Trophoblast cell (in vitro differentiated cells and primary cell): ENCODE measurements at regions not wholly inside any gene's neighbourhood (a gene's known extent, or its start where the extent isn't known, plus 50 kb on each side); places are given as distances from the start of the nearest gene placed in this dataset.

ENCODE experiments used
- DNase-seq, 2 donors: peaks; one replicate each; pipeline ENCODE4 v3.0.0-alpha.2; 2016
- H2AFZ ChIP-seq: 2 replicates; pipeline ENCODE4 v1.6.1; 2013; ENCODE audit warnings: low read length, moderate library complexity, mild to moderate bottlenecking; ENCODE audit not compliant: insufficient read depth, poor library complexity
- H2AK5ac ChIP-seq: 2 replicates; pipeline ENCODE4 v1.6.1; 2013; ENCODE audit warnings: mild to moderate bottlenecking, low read length
- H2BK120ac ChIP-seq: 2 replicates; pipeline ENCODE4 v1.6.1; 2013; ENCODE audit warnings: low read length, mild to moderate bottlenecking, moderate library complexity; ENCODE audit not compliant: insufficient read depth, poor library complexity
- H2BK12ac ChIP-seq: 2 replicates; pipeline ENCODE4 v1.6.1; 2013; ENCODE audit warnings: mild to moderate bottlenecking, low read length, moderate library complexity
- H2BK5ac ChIP-seq: 2 replicates; pipeline ENCODE4 v1.6.1; 2013; ENCODE audit warnings: low read length, low read depth, moderate library complexity, mild to moderate bottlenecking; ENCODE audit not compliant: poor library complexity
- H3K14ac ChIP-seq: 2 replicates; pipeline ENCODE4 v1.6.1; 2013; ENCODE audit warnings: mild to moderate bottlenecking, low read length
- H3K18ac ChIP-seq: 2 replicates; pipeline ENCODE4 v1.6.1; 2013; ENCODE audit warnings: mild to moderate bottlenecking, low read length
- H3K23ac ChIP-seq: 2 replicates; pipeline ENCODE4 v1.6.1; 2013; ENCODE audit warnings: low read length
- H3K27ac ChIP-seq: 2 replicates; pipeline ENCODE4 v1.5.1; 2013; ENCODE audit warnings: low read depth, mild to moderate bottlenecking, inconsistent platforms, low read length, moderate library complexity
- H3K27me3 ChIP-seq: 2 replicates; pipeline ENCODE4 v1.6.1; 2013; ENCODE audit warnings: inconsistent platforms, mild to moderate bottlenecking, low read length, moderate library complexity; ENCODE audit not compliant: insufficient read depth
- H3K36me3 ChIP-seq, 2 experiments: 1 replicate in 1 of 2; 2 replicates in 1 of 2; pipeline ENCODE4 v1.6.1; 2013; ENCODE audit warnings: low read length in 2 of 2, mild to moderate bottlenecking in 2 of 2, moderate library complexity in 1 of 2; ENCODE audit not compliant: insufficient read depth in 2 of 2, control insufficient read depth in 1 of 2
- H3K4ac ChIP-seq: 2 replicates; pipeline ENCODE4 v1.6.1; 2013; ENCODE audit warnings: low read depth, mild to moderate bottlenecking, low read length, moderate library complexity
- H3K4me1 ChIP-seq, 2 experiments: 1 replicate in 1 of 2; 2 replicates in 1 of 2; pipeline ENCODE4 v1.6.1; 2013; ENCODE audit warnings: low read length in 2 of 2, mild to moderate bottlenecking in 2 of 2, moderate library complexity in 1 of 2; ENCODE audit not compliant: insufficient read depth in 2 of 2, control insufficient read depth in 1 of 2
- H3K4me2 ChIP-seq: 2 replicates; pipeline ENCODE4 v1.6.1; 2013; ENCODE audit warnings: inconsistent platforms, mild to moderate bottlenecking, low read length, moderate library complexity
- H3K4me3 ChIP-seq: 2 replicates; pipeline ENCODE4 v1.5.1; 2013; ENCODE audit warnings: mild to moderate bottlenecking, low read depth, low read length, inconsistent platforms
- H3K79me1 ChIP-seq: one replicate; pipeline ENCODE4 v1.6.1; 2013; ENCODE audit warnings: low read length
- H3K79me2 ChIP-seq: 2 replicates; pipeline ENCODE4 v1.6.1; 2013; ENCODE audit warnings: low read length, mild to moderate bottlenecking; ENCODE audit not compliant: control insufficient read depth, insufficient read depth, poor library complexity
- H3K9ac ChIP-seq: 2 replicates; pipeline ENCODE4 v1.6.1; 2013; ENCODE audit warnings: mild to moderate bottlenecking, low read length
- H3K9me3 ChIP-seq: 2 replicates; pipeline ENCODE4 v1.6.1; 2013; ENCODE audit warnings: low read depth, mild to moderate bottlenecking, control low read depth, inconsistent platforms, low read length; ENCODE audit not compliant: insufficient read depth
- H4K12ac ChIP-seq: 2 replicates; pipeline ENCODE4 v1.6.1; 2013; ENCODE audit warnings: low read depth, mild to moderate bottlenecking, low read length, moderate library complexity
- H4K8ac ChIP-seq: 2 replicates; pipeline ENCODE4 v1.6.1; 2013; ENCODE audit warnings: low read depth, mild to moderate bottlenecking, low read length, moderate library complexity
- H4K91ac ChIP-seq: one replicate; pipeline ENCODE4 v1.6.1; 2013; ENCODE audit warnings: low read depth, mild to moderate bottlenecking, low read length, moderate library complexity
- WGBS: extraction: QIAGEN DNeasy Blood & Tissue Kit; methylation state at CpG from one replicate; pipeline ENCODE4 v1.1.7; 2013; ENCODE audit warnings: missing lambda C conversion rate; ENCODE audit not compliant: insufficient read length, insufficient coverage; ENCODE audit errors: extremely low coverage; 5-methylcytosine and 5-hydroxymethylcytosine counted together

DNA sequence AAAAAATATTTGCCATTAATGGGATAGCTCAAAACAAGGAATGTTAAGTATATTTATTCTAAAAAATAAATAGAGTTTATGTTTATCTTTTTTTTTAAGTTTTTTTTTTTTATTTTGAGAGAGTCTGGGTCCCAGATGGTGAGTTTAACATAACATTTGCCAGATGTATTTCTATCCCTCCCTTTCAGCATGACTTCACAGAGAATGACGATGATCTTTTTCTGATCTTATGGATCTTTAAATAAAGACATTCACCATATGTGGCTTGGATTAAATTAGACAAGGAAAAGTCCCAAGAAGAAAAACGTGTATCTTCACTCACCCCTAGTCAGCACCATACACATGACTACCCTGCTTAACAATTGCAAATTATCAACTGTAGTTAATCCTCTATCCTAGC, 839.8 kb upstream of the CNTN5 start:
- no peak overlapping the region for H3K23ac ChIP-seq
- no peak overlapping the region for H3K27ac ChIP-seq
- no peak overlapping the region for H2AK5ac ChIP-seq
- DNase-seq, result no peak
- H3K18ac ChIP-seq, result no peak overlapping the region
- H3K4me3 ChIP-seq, result no peak overlapping the region
- H2AFZ ChIP-seq, result no peak overlapping the region
- H4K12ac ChIP-seq, result no peak overlapping the region
- H3K79me1 ChIP-seq, result no peaks in the 10 kb centered on the region
- H3K9ac ChIP-seq, result no peak overlapping the region
- H3K9me3 ChIP-seq, result peaks cover 7% of the 10 kb centered on the region
- H4K8ac ChIP-seq, result no peak overlapping the region
- H2BK12ac ChIP-seq, result no peak overlapping the region
- H3K79me2 ChIP-seq, result no peaks in the 10 kb centered on the region
- H3K36me3 ChIP-seq, result peaks cover 0 to 4% of the 10 kb centered on the region in 2 experiments
- H3K27me3 ChIP-seq, result no peaks in the 10 kb centered on the region
- no peaks in the 10 kb centered on the region for H3K4me1 ChIP-seq
- no peak overlapping the region for H3K14ac ChIP-seq
- H3K4ac ChIP-seq, result no peak overlapping the region
- H3K4me2 ChIP-seq, result no peak overlapping the region
- no peak overlapping the region for H4K91ac ChIP-seq
- H2BK120ac ChIP-seq, result no peak overlapping the region
- no CpG with 5 or more reads among the region's 2 CpGs for WGBS
- no peak overlapping the region for H2BK5ac ChIP-seq

DNA sequence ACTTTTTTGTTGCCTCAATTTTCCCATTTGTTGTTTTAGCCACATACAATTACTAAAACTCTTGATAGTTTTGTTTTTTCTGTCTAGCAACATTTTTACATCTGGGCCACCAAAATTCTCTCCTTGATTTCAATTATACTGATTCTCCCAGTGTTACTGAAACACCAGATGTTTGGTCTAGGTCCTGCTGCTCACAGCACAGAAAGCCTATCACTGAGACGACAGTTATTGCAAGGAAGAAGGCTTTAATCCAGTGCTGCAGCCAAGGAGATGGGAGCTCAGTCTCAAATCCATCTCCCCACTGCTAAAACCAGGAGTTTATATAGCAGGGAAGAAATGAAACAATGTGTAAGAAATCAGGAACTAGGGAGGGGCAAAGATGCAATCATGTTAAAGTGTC, 837.7 kb upstream of the CNTN5 start:
- H3K27ac ChIP-seq, result no peak overlapping the region
- no peaks in the 10 kb centered on the region for H3K4me1 ChIP-seq
- no CpG with 5 or more reads among the region's 1 CpG for WGBS
- no peak overlapping the region for H3K4me3 ChIP-seq
- no peak overlapping the region for H4K12ac ChIP-seq
- H3K9me3 ChIP-seq, result peaks cover 7% of the 10 kb centered on the region
- no peak overlapping the region for H2AFZ ChIP-seq
- H2BK120ac ChIP-seq, result no peak overlapping the region
- H3K14ac ChIP-seq, result no peak overlapping the region
- no peak overlapping the region for H4K8ac ChIP-seq
- no peak overlapping the region for H2BK5ac ChIP-seq
- H3K18ac ChIP-seq, result no peak overlapping the region
- no peak overlapping the region for H2AK5ac ChIP-seq
- DNase-seq, result no peak
- no peak overlapping the region for H4K91ac ChIP-seq
- H3K79me2 ChIP-seq, result no peaks in the 10 kb centered on the region
- H3K23ac ChIP-seq, result no peak overlapping the region
- no peak overlapping the region for H3K4ac ChIP-seq
- no peak overlapping the region for H3K9ac ChIP-seq
- no peaks in the 10 kb centered on the region for H3K27me3 ChIP-seq
- H3K79me1 ChIP-seq, result no peaks in the 10 kb centered on the region
- H3K4me2 ChIP-seq, result no peak overlapping the region
- H3K36me3 ChIP-seq, result peaks cover 0 to 4% of the 10 kb centered on the region in 2 experiments
- no peak overlapping the region for H2BK12ac ChIP-seq

DNA sequence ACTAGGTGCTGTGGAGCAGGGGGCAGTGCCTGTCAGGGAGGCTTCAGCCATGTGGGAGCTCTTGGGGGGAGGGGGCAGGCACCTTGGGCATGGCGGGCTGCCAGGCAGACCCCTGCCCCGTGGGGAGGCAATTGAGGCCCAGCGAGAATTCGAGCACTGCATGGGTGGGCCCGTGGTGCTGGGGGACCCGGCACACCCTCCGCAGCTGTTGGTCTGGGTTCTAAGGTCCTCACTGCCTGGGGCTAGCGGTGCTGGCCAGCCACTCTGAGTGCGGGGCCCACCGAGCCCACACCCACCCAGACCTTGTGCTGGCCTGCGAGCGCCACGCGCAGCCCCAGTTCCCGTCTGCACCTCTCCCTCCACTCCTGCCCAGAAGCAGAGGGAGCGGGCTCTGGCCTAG, 835.5 kb upstream of the CNTN5 start:
- no peak overlapping the region for H3K4me2 ChIP-seq
- H3K79me1 ChIP-seq, result no peaks in the 10 kb centered on the region
- H3K18ac ChIP-seq, result no peak overlapping the region
- peak overlapping the region; percentile 65 for H3K4me3 ChIP-seq
- H3K9me3 ChIP-seq, result peaks cover 7% of the 10 kb centered on the region
- H3K4ac ChIP-seq, result no peak overlapping the region
- no peak overlapping the region for H2BK12ac ChIP-seq
- H4K91ac ChIP-seq, result no peak overlapping the region
- no peak overlapping the region for H4K12ac ChIP-seq
- H3K36me3 ChIP-seq, result peaks cover 0 to 4% of the 10 kb centered on the region in 2 experiments
- no peak overlapping the region for H3K27ac ChIP-seq
- no CpG with 5 or more reads among the region's 16 CpGs for WGBS
- H3K14ac ChIP-seq, result no peak overlapping the region
- no peak overlapping the region for H2BK120ac ChIP-seq
- H2BK5ac ChIP-seq, result no peak overlapping the region
- no peak overlapping the region for H3K23ac ChIP-seq
- no peak overlapping the region for H3K9ac ChIP-seq
- no peaks in the 10 kb centered on the region for H3K27me3 ChIP-seq
- H2AK5ac ChIP-seq, result no peak overlapping the region
- no peak overlapping the region for H2AFZ ChIP-seq
- no peak for DNase-seq
- no peak overlapping the region for H4K8ac ChIP-seq
- no peaks in the 10 kb centered on the region for H3K79me2 ChIP-seq
- no peaks in the 10 kb centered on the region for H3K4me1 ChIP-seq

DNA sequence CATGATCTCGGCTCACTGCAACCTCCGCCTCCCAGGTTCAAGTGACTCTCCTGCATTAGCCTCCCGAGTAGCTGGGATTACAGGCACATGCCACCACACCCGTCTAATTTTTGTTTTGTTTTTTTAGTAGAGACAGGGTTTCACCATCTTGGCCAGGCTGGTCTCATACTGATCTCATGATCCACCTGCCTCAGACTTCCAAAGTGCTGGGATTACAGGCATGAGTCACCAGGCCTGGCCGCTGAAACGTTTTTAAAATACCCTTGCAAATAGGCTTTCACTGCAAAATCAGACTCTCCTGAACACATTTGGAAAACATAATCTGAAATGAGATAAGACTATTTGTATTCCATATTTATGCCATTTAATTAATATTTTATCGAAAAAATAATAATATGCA, 826.1 kb upstream of the CNTN5 start:
- H2AK5ac ChIP-seq, result no peak overlapping the region
- H2AFZ ChIP-seq, result no peak overlapping the region
- no peak overlapping the region for H3K23ac ChIP-seq
- H3K79me2 ChIP-seq, result no peaks in the 10 kb centered on the region
- DNase-seq, result peak in 1 of 2 donors; percentile 38
- H3K4ac ChIP-seq, result no peak overlapping the region
- H2BK5ac ChIP-seq, result no peak overlapping the region
- H4K12ac ChIP-seq, result no peak overlapping the region
- H3K9ac ChIP-seq, result no peak overlapping the region
- no CpG with 5 or more reads among the region's 7 CpGs for WGBS
- H3K79me1 ChIP-seq, result no peaks in the 10 kb centered on the region
- H3K4me3 ChIP-seq, result no peak overlapping the region
- no peak overlapping the region for H2BK12ac ChIP-seq
- H4K8ac ChIP-seq, result no peak overlapping the region
- H4K91ac ChIP-seq, result no peak overlapping the region
- H3K14ac ChIP-seq, result no peak overlapping the region
- H3K18ac ChIP-seq, result no peak overlapping the region
- H2BK120ac ChIP-seq, result no peak overlapping the region
- no peaks in the 10 kb centered on the region for H3K9me3 ChIP-seq
- H3K4me2 ChIP-seq, result no peak overlapping the region
- H3K27ac ChIP-seq, result no peak overlapping the region
- no peaks in the 10 kb centered on the region for H3K36me3 ChIP-seq
- H3K4me1 ChIP-seq, result no peaks in the 10 kb centered on the region
- no peaks in the 10 kb centered on the region for H3K27me3 ChIP-seq
